Occipital lobe (tissue), 1 donor: ENCODE measurements at regions not wholly inside any gene's neighbourhood (a gene's known extent, or its start where the extent isn't known, plus 50 kb on each side); places are given as distances from the start of the nearest gene placed in this dataset.

ENCODE experiments used
- DNase-seq: peaks from one replicate; lab custom pipeline; 2025; lab: John Stamatoyannopoulos, UW

DNA sequence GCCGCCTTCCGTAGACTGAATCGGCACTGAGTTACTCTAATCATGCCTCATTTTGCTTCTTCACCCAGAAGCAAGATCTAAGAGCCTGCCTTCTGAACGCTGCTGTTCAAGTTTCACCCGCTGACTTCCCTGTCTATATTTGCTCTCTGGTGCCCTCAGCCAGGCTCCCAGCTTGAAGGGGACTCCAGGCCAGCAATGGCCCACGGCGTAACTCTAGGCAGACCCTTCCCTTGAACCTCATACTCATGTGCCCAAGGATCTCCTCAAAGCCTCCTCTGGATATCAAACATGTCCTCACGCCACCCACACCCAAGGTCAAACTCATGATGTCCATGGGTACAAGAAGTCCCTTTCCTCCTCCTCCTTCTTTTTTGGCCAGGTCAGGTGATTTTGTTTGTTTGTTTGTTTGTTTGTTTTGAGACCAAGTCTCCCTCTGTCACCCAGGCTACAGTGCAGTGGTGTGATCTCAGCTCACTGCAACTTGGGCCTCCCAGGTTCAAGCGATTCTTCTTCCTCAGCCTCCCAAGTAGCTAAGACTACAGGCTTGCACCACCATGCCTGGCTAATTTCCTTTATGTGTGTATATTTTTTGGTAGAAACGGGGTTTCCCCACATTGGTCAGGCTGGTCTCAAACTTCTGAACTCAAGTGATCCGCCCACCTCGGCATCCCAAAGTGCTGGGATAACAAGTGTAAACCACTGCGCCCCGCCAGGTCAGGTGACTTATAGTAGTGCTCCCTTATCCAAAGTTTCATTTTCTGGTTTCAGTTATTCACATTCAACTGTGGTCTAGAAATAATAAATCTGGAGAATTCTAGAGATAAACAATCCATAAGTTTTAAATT lies 239.0 kb downstream of the SYK start:
- no peak for DNase-seq

GRCh38 chr9:91042024-91042423 lies 240.4 kb downstream of the SYK start:
- DNase-seq = no peak

DNA sequence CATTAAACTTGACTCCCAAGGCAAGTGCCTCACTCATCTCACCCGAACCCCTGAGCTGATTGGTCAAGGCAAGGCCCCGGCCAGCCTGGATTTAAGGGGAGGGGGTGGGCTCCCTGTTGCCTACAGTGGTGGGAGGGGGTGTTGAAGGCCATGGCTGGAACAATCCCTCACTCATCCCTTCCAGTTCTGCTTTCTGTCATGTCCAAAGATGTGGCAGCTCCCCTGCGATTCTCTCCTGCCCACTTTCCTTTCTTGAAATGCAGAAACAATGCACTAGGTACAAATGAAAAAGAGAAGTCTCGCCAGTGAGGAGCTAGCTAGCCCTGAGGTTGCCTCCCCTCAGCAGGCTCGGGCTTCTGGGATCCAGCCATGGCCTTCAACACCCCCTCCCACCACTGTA lies 240.9 kb downstream of the SYK start:
- DNase-seq = no peak

DNA sequence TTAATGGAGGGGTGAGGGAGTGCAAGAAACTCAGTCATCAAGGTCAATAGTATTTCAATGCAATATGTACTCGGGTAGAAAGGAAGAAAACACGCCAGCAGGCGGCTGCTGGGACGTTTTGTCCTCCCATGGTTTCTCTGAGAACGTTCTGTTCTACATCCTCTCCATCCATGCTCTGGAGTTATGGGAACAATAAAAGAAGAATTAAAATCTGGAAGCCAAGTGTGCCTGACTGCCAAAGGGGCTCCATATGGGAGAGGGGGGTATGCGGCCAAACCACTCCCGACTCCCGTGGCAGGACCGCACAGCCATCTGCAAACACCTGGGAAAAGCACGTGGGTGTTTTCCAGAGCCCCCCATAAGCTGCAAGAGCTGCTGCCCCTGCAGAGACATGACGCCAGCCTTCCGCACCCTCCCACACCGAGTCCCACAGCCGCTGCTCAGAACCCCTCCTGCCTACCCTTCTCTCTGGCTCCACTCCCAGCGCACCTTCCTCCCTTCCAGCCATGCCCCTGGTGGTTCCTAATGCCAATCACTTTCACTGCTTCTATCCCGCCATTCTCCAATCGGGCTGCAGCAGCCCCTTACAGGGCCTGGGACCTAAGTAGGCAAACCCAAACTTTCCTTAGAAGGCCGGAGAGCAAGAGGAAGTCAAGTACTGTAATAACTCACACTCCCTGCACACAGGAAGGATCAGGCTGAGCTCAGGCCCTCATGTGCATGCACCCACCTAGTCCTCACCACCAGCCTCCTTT lies 241.6 kb downstream of the SYK start:
- no peak for DNase-seq

GRCh38 chr9:91043811-91044175 lies 242.2 kb downstream of the SYK start:
- no peak for DNase-seq

- DNase-seq = no peak
Observed at GRCh38 chr9:91044354-91044753, 242.7 kb downstream of the SYK start.

DNA sequence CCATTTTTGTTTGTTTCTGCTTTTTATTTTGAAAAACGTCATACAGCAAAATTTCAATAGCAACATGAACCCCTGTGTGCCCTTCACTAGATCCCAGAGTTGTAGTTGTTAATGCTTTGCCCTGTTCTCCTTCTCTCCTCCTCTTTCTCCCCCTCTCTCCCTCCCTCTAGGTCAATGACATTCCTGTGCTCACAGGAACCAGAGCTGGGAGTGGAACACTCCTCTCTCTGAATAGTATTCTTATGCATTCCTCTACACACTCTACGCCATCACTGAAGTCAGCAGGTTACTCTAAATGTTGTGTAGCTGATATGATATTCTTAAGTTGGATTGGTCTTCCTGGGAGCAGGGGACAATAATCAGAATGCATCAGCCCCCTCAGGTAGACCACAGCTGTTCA lies 243.4 kb downstream of the SYK start:
- no peak for DNase-seq

GRCh38 chr9:91047529-91047928 lies 245.9 kb downstream of the SYK start:
- no peak for DNase-seq

- no peak for DNase-seq
Observed at GRCh38 chr9:91047993-91048607, 246.5 kb downstream of the SYK start.

DNA sequence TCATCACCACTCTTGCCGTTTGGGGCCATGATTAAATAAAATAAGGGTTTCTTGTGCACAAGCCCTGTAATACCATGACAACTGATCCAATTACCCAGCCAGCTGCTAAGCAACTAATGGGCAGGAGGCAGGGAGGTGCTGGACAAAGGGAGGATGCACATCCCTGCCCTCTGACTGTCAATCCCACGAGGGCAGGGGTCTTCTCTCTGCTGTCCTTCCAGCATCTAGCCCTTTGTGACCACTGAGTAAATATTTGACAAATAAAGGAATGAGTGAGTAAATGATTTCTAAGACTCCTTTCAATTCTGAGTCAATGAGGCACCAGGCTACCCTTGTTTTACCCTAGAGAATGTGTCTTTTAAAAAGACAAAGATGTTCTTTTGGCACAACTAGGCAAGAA lies 247.1 kb downstream of the SYK start:
- DNase-seq = no peak

- DNase-seq = no peak
Observed at GRCh38 chr9:91053824-91054223, 252.2 kb downstream of the SYK start.

DNA sequence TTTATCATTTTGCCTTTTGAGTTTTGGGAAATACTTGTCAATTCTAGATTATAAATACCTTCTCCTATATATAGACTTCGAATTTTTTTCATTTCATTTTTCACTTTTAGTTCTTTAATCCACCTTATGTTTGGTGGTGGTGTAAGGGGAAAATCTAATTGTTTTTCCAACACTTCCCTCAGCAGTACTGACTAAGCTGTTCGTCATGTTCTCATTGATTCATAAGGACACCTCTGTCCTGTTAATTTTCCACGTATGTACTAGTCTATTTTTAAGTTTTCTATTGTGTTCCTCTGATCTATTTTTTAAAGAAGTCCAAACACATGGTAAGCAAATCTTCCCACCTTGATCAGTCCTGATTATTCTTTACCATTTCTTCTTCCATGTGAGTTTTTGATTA lies 254.2 kb downstream of the SYK start:
- no peak for DNase-seq

DNA sequence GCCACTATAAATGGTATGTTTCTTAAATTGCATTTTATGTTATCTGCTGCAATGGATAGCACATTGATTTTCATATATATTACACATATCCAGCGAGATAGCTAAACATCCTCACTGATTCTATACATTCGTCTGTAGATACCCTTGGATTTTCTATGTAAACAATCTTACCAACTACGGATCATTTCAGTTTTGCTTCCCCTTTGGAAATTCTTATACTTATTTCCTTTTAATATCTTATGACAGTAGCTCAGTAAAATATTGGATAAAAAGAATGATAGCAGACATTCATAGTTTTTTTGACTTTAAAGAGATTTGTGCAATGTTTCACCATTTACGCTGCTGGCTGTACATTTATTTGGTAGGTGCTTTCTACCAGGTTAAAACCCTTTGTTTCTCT lies 254.9 kb downstream of the SYK start:
- no peak for DNase-seq

GRCh38 chr9:91056917-91057316 lies 255.3 kb downstream of the SYK start:
- DNase-seq = no peak

GRCh38 chr9:91059713-91060112 lies 258.1 kb downstream of the SYK start:
- no peak for DNase-seq

DNA sequence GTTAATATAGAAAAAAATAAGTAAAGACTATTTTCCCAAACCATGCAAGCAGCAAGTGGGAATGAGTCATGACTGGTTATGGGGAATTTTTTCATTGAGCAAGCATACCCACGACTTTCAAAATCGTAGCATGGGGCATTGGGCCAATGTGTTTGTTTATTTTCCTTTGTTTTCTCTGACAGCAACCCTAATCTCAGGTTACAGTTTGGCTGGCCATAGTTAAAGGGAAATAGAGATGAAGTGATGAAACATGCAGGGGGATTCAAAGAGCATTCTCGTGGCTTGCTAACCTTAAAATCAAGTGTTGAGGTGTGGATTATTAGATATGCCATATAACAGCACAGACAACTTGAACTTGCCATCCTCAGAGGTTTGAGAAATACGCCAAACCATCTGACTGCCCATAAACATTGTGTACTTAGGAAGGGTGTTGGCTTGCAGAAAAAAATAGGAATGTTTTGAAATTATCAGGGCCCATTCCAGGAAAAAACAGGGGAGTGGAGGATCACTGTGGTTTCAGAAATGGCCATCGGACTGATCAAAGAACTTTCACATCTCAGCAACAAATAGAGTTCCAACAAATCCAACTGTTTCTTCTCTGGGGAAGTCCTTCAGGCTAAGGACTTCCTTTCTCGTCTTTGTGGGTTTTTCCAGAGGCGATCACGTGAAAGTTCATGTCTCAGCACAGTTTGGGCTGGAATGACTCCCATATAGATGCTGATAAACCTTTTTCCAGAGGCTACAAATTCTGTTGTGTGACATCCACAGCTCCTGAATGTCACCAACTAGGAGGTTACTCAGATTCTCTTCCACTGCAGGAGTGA lies 259.1 kb downstream of the SYK start:
- no peak for DNase-seq

DNA sequence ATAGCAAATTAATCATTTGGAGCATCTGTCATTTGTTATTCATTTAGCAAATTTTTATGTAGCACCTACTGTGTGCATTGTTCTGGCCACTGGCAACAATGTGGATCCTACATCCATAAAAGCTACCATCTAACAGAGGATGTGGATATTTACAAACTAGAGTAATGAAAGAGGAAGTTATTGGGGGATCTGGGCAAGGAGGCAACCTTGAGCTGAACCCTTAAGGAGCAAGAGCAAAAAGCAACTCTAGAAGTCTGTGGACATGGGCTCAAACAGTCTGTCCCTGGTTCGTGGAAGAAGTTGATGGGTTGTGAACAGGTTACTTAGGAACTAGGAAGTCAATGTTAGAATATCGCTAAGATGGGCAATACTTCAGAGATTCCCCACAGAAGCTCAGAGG lies 259.9 kb downstream of the SYK start:
- no peak for DNase-seq

GRCh38 chr9:91062281-91062680 lies 260.7 kb downstream of the SYK start:
- DNase-seq = no peak

DNA sequence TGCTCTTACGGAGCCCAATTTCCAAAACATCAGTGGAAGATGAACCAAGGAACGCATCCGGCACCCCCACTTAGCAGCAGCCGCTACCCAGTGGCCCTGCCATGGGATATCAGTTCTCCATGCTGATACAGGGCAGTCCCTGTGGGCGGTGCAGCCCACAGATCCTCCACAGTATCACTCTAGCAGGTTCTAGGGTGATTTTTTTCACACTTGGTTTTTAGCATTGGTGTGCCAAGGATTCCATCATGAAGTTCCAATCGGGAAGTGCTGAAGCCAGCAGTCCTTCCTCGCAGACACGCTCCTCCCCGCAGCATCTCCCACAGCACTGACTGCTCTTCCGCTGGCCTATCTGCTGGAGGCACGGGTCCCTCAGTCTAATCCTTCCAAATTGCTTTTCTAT lies 261.9 kb downstream of the SYK start:
- DNase-seq = no peak

DNA sequence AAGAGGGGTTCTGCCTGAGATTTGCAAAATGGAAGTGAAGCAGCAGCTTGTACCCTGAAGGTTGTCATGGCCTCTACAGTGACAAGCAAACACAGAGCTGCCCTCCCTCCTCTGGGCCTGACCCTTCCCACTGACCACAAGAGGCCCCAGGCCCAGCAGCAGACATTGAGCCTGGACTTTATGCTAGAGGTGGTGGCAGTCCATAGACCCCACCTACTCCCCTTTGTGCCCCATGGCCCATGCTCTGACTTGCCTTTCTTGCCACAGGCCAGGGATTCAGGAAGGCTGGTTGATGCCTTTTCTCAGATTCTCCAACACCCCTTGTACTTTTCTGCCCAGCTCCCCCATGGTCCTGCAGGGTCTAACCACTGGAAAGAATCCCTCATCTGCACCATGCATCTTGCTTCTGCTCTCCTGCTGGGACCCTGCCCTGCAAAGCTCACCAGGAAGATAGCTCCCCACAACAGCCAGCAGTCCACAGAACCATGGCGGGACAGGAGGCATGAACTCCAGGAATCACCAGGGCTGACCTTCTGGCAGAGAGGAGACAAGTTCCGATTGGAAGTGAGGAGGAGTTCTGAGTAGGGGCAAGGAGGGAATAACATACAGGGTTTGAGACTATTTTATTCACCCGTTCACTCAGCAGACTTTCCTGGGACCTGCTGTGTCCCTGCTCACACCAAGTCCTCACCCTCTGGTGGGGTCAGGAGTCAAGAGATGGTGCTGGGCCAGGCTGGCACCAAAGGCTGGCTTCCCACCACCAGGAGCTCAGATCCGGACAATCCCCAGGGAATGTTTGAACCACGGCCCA lies 263.8 kb downstream of the SYK start:
- no peak for DNase-seq

- DNase-seq = no peak
Observed at GRCh38 chr9:91066042-91066415, 264.4 kb downstream of the SYK start.
